GM12873 (cell line): ENCODE measurements at regions not wholly inside any gene's neighbourhood (a gene's known extent, or its start where the extent isn't known, plus 50 kb on each side); places are given as distances from the start of the nearest gene placed in this dataset.

Source experiments
- TF ChIP-seq, protein P1 (sequence below): IDR thresholded peaks from 2 replicates; pipeline ENCODE4 v1.5.1; 2012; ENCODE audit warnings: low read depth, mild to moderate bottlenecking, moderate library complexity, low read length, control low read depth; ENCODE audit not compliant: insufficient read depth; ENCODE audit errors: missing control alignments

DNA sequence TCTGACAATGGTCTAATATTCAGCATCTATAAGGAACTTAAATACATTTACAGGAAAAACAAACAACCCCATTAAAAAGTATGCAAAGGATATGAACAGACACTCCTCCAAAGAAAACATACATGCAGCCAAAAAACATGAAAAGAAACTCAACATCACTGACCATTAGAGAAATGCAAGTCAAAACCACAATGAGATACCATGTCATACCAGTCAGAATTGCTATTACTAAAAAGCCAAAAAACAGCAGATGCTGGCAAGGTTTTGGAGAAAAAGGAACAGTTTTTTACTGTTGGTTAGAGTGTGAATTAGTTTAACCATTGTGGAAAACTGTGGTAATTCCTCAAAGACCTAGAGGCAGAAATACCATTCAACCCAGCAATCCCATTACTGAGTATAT, 339.0 kb upstream of the ADGRB3 start:
- TF ChIP-seq, protein P1, sequence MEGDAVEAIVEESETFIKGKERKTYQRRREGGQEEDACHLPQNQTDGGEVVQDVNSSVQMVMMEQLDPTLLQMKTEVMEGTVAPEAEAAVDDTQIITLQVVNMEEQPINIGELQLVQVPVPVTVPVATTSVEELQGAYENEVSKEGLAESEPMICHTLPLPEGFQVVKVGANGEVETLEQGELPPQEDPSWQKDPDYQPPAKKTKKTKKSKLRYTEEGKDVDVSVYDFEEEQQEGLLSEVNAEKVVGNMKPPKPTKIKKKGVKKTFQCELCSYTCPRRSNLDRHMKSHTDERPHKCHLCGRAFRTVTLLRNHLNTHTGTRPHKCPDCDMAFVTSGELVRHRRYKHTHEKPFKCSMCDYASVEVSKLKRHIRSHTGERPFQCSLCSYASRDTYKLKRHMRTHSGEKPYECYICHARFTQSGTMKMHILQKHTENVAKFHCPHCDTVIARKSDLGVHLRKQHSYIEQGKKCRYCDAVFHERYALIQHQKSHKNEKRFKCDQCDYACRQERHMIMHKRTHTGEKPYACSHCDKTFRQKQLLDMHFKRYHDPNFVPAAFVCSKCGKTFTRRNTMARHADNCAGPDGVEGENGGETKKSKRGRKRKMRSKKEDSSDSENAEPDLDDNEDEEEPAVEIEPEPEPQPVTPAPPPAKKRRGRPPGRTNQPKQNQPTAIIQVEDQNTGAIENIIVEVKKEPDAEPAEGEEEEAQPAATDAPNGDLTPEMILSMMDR: no peak

DNA sequence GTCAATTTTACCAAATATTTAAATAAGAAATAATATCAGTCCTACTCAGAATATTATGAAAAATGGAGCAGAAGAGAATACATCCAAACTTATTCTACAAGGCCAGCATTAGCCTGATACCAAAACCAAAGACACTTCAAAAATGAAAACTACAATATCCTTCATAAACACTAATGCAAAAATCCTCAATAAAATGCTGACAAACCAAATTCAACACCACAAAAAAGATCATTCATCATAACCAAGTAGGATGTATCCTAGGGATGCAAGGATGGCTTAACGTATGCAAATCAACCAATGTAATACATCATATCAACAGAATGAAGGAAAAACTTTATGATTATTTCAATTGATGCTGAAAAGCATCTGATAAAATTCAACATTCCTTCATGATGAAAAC, 352.4 kb upstream of the ADGRB3 start:
- TF ChIP-seq, protein P1: no peak

DNA sequence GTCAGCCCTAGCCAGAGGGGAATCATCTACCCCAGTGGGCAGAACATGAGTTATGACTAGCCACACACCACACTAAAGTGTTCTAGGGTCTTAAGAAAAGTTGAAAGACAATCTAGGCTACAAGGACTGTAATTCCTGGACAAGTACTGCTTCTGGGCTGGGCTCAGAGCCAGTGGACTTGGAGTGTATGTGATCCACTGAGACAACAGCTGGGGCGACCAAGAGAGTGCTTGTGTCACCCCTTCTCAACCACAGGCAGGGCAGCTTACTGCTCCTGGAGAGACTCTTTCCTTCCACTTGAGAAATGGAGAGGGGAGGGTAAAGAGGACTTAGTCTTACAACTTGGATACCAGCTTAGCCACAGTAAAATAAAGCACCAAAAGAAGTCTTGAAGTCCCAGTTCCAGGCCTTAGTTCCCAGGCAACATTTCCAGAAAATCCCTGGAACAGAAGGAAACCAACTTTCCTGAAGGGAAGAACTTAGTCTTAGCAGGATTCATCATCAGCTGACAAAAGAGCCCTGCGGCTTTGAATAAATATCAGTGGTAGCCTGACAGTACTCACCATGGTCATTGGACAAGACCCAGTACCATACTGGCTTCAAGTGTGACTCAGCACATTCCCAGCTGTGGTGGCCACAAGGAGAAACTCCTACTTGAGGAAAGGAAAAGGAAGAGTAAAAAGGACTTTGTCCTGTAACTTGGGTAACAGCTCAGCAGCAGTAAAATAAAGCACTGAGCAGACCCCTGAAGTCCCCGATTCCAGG, 355.1 kb upstream of the ADGRB3 start:
- TF ChIP-seq, protein P1: no peak

DNA sequence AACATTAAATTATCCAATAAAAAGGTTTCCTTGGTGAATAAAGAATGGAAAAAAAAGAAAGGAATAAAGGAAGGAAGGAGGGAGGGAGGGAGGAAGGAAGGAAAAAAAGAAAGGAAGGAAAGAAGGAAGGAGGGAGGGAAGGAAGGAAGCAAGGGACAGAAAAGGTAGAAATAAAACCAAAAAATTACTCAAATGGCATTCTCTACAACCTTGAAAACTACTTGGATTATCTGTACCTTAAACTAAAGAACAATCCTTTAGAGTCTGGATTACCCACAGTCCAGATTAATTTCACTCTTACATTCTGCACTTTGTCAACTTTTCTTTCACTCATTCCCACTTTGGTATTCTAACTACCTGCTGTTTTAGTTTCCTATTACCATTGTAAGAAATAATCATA, 361.8 kb upstream of the ADGRB3 start:
- TF ChIP-seq, protein P1: no peak

DNA sequence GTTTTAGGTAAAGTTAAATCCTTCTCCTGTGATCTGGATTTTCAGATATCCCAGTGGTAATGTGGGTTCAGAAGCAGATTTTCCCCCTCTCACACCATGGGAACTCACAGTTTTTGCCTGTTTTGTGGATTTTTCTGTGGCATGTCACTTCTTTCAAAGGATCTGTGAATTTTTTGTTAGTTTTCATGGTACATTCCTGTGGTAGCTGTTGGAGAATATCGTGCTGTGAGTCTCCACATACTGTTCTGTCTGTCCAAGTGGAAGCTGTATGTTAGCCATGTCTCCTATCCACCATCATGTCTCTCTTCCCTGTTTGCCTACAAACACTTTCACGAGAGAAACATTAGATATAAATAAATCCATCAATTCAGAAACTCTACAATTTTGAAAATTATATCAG, 378.7 kb upstream of the ADGRB3 start:
- TF ChIP-seq, protein P1: no peak

DNA sequence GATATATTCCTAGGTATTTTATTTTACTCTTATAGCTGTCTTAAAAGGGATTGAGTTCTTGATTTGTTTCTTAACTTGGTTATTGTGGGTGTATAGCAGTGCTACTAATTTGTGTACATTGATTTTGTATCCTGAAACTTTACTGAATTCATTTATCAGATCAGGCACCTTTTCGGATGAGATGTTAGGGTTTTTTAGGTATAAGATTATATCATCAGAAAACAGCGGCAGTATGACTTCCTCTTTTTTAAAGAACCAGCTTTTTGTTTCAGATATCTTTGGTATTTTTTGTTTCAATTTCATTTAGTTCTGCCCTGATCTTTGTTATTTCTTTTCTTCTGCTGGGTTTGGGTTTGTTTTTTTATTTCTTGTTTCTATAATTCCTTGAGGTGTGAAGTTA, 382.4 kb upstream of the ADGRB3 start:
- TF ChIP-seq, protein P1: no peak

DNA sequence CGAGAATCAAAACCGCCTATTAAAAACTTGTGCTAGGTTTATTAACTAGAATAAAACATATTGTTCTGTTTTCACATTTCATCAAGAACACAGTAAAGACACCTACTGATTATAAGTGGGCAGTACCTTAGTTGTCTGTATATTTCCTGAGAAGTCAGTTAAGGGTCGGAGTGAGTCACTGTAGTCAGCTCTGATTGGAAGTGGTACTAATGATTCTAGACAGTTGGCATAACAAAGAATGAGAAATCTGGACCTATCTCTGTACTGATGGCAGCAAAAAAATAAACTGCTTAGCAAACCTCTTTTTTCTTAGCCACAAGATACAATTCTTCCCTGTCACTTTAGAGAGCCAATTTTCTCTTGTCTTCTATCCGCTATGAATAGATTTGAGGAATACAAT, 387.3 kb upstream of the ADGRB3 start:
- TF ChIP-seq, protein P1: no peak
